ENCODE measurements at regions not wholly inside any gene's neighbourhood (a gene's known extent, or its start where the extent isn't known, plus 50 kb on each side); places are given as distances from the start of the nearest gene placed in this dataset.

DNA sequence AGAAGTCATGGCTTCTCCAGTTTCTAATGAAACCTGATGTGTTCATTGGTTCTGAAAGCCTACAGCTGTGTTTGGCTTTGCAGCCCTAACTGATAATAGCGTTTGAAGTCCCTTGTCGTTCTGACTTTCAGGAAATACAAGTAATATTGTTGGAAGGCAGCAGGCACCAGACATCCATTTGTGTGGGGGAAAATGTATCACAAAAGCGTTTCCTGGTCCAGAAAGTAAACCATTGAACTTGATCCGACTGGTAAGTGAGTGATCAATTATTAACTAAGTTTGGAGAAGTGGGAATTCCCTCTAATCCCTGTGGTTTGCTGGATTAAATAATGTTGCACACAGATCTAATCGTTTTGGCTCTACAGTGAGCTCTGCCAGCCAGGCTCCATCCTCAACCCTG lies 77.3 kb upstream of the LTA4H start (continued):
- TF ChIP-seq, protein P1, sequence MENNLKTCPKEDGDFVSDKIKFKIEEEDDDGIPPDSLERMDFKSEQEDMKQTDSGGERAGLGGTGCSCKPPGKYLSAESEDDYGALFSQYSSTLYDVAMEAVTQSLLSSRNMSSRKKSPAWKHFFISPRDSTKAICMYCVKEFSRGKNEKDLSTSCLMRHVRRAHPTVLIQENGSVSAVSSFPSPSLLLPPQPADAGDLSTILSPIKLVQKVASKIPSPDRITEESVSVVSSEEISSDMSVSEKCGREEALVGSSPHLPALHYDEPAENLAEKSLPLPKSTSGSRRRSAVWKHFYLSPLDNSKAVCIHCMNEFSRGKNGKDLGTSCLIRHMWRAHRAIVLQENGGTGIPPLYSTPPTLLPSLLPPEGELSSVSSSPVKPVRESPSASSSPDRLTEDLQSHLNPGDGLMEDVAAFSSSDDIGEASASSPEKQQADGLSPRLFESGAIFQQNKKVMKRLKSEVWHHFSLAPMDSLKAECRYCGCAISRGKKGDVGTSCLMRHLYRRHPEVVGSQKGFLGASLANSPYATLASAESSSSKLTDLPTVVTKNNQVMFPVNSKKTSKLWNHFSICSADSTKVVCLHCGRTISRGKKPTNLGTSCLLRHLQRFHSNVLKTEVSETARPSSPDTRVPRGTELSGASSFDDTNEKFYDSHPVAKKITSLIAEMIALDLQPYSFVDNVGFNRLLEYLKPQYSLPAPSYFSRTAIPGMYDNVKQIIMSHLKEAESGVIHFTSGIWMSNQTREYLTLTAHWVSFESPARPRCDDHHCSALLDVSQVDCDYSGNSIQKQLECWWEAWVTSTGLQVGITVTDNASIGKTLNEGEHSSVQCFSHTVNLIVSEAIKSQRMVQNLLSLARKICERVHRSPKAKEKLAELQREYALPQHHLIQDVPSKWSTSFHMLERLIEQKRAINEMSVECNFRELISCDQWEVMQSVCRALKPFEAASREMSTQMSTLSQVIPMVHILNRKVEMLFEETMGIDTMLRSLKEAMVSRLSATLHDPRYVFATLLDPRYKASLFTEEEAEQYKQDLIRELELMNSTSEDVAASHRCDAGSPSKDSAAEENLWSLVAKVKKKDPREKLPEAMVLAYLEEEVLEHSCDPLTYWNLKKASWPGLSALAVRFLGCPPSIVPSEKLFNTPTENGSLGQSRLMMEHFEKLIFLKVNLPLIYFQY (CRISPR knock-in tag; IDR thresholded peaks at IDR 0.05; ENCODE audit: borderline replicate concordance): no peak
- TF ChIP-seq TBP (CRISPR knock-in tag; IDR thresholded peaks at IDR 0.05) (no peak), CTCF (CRISPR knock-in tag; IDR thresholded peaks at IDR 0.05) (no peak), SAP130 (CRISPR knock-in tag; IDR thresholded peaks at IDR 0.05; ENCODE audit: low read depth) (0 out of 2 replicates have a peak, but pooled peaks have one; percentile 21), FOXJ3 (CRISPR knock-in tag; IDR thresholded peaks at IDR 0.05; ENCODE audit: borderline replicate concordance) (no peak), ISX (CRISPR knock-in tag; conservative IDR thresholded peaks at IDR 0.05) (no peak), ZFP41 (CRISPR knock-in tag; IDR thresholded peaks at IDR 0.05; ENCODE audit: borderline replicate concordance) (no peak), ZBTB20 (CRISPR knock-in tag; IDR thresholded peaks at IDR 0.05; ENCODE audit: borderline replicate concordance, low read depth) (no peak), KAT7 (CRISPR knock-in tag; IDR thresholded peaks at IDR 0.05; ENCODE audit: borderline replicate concordance) (no peak), FLYWCH1 (CRISPR knock-in tag; IDR thresholded peaks at IDR 0.05) (no peak), ASH2L (IDR thresholded peaks at IDR 0.05; ENCODE audit: insufficient read length, low read depth, low read length) (no peak), NONO (IDR thresholded peaks at IDR 0.05) (no peak), NONO (CRISPR knock-in tag; conservative IDR thresholded peaks at IDR 0.05) (no peak)
- TF ChIP-seq, protein P2, sequence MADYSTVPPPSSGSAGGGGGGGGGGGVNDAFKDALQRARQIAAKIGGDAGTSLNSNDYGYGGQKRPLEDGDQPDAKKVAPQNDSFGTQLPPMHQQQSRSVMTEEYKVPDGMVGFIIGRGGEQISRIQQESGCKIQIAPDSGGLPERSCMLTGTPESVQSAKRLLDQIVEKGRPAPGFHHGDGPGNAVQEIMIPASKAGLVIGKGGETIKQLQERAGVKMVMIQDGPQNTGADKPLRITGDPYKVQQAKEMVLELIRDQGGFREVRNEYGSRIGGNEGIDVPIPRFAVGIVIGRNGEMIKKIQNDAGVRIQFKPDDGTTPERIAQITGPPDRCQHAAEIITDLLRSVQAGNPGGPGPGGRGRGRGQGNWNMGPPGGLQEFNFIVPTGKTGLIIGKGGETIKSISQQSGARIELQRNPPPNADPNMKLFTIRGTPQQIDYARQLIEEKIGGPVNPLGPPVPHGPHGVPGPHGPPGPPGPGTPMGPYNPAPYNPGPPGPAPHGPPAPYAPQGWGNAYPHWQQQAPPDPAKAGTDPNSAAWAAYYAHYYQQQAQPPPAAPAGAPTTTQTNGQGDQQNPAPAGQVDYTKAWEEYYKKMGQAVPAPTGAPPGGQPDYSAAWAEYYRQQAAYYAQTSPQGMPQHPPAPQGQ (CRISPR knock-in tag; IDR thresholded peaks at IDR 0.05; ENCODE audit: borderline replicate concordance): no peak
- TF ChIP-seq, protein P3, sequence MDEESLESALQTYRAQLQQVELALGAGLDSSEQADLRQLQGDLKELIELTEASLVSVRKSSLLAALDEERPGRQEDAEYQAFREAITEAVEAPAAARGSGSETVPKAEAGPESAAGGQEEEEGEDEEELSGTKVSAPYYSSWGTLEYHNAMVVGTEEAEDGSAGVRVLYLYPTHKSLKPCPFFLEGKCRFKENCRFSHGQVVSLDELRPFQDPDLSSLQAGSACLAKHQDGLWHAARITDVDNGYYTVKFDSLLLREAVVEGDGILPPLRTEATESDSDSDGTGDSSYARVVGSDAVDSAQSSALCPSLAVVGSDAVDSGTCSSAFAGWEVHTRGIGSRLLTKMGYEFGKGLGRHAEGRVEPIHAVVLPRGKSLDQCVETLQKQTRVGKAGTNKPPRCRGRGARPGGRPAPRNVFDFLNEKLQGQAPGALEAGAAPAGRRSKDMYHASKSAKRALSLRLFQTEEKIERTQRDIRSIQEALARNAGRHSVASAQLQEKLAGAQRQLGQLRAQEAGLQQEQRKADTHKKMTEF (CRISPR knock-in tag; IDR thresholded peaks at IDR 0.05): no peak
- TF ChIP-seq, protein P4, sequence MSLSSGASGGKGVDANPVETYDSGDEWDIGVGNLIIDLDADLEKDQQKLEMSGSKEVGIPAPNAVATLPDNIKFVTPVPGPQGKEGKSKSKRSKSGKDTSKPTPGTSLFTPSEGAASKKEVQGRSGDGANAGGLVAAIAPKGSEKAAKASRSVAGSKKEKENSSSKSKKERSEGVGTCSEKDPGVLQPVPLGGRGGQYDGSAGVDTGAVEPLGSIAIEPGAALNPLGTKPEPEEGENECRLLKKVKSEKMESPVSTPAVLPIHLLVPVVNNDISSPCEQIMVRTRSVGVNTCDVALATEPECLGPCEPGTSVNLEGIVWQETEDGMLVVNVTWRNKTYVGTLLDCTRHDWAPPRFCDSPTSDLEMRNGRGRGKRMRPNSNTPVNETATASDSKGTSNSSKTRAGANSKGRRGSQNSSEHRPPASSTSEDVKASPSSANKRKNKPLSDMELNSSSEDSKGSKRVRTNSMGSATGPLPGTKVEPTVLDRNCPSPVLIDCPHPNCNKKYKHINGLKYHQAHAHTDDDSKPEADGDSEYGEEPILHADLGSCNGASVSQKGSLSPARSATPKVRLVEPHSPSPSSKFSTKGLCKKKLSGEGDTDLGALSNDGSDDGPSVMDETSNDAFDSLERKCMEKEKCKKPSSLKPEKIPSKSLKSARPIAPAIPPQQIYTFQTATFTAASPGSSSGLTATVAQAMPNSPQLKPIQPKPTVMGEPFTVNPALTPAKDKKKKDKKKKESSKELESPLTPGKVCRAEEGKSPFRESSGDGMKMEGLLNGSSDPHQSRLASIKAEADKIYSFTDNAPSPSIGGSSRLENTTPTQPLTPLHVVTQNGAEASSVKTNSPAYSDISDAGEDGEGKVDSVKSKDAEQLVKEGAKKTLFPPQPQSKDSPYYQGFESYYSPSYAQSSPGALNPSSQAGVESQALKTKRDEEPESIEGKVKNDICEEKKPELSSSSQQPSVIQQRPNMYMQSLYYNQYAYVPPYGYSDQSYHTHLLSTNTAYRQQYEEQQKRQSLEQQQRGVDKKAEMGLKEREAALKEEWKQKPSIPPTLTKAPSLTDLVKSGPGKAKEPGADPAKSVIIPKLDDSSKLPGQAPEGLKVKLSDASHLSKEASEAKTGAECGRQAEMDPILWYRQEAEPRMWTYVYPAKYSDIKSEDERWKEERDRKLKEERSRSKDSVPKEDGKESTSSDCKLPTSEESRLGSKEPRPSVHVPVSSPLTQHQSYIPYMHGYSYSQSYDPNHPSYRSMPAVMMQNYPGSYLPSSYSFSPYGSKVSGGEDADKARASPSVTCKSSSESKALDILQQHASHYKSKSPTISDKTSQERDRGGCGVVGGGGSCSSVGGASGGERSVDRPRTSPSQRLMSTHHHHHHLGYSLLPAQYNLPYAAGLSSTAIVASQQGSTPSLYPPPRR (CRISPR knock-in tag; IDR thresholded peaks at IDR 0.05; ENCODE audit: borderline replicate concordance): peak; percentile 25; the same call in 1 of the 2 replicates

Measured in HepG2 (cell line).